ENCODE measurements at regions not wholly inside any gene's neighbourhood (a gene's known extent, or its start where the extent isn't known, plus 50 kb on each side); places are given as distances from the start of the nearest gene placed in this dataset.

GRCh38 chr3:13144163-13145023 lies 71.2 kb upstream of the IQSEC1 start:
- DNase-seq (ENCODE audit: low spot score): no peak
- Histone ChIP-seq H3K4me1 (ENCODE audit: insufficient read depth, low read length, poor library complexity, severe bottlenecking) (no peaks in the 10 kb centered on the region), H3K4me3 (ENCODE audit: low read depth, low read length, poor library complexity, severe bottlenecking) (no peak overlapping the region), H2AFZ (ENCODE audit: low read length) (no peak overlapping the region), H4K20me1 (ENCODE audit: insufficient read depth, low read length) (no peaks in the 10 kb centered on the region), H3K36me3 (ENCODE audit: insufficient read depth, low read length) (no peaks in the 10 kb centered on the region), H3K9me2 (ENCODE audit: insufficient read depth, low read length) (no peaks in the 10 kb centered on the region), H3K27ac (ENCODE audit: low read depth, low read length, poor library complexity, severe bottlenecking) (no peak overlapping the region), H3K79me2 (ENCODE audit: insufficient read depth, low read depth, low read length) (no peaks in the 10 kb centered on the region), H3K9me3 (ENCODE audit: low read length) (no peaks in the 10 kb centered on the region), H3K4me2 (ENCODE audit: low read length) (no peak overlapping the region)
- CTCF ChIA-PET (ENCODE audit: unreplicated experiment): no interaction called here
- no peak for TF ChIP-seq EZH2phosphoT487 (IDR thresholded peaks at IDR 0.05; ENCODE audit: borderline replicate concordance, low read depth, low read length)
- no peak for TF ChIP-seq CTCF (conservative IDR thresholded peaks at IDR 0.05; ENCODE audit: low read length)
- POLR2A ChIA-PET: no interaction called here
- BruUV-seq (replicated peaks): no TSS peak
- intact Hi-C loops (cut with micrococcal nuclease; ENCODE audit: unreplicated experiment): no loop called here

DNA sequence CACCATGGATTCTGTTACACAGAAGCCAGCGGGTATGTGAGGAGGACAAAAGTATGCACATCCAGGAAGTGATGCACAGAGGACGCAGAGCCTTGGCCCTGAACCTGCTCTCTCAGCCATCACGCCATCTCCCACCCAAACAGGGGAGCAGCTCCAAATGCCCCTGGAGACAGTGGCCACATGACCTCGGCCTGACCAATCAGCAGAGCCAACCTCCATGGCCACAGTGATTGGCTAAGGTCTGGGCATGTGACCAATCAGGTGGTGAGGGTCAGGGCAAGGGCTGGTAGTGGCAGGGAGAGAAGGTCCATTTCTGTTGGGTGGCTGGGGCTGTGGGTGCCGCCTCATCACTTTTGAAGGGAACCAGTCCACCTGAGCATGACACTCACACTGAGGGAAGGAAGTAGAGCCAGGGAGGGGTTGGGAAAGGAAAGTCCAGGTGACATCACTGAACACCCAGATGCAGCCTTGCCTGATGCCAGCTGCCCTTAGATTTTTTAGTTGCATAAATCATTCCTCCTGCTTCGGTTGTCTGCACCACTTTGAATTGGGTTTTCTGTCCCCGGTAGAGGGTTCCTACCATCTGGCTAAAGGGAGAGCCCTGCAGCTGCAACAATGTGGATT lies 70.3 kb upstream of the IQSEC1 start:
- H2AFZ ChIP-seq (ENCODE audit: low read length): no peak overlapping the region
- intact Hi-C loops (cut with micrococcal nuclease; ENCODE audit: unreplicated experiment): no loop called here
- TF ChIP-seq EZH2phosphoT487 (IDR thresholded peaks at IDR 0.05; ENCODE audit: borderline replicate concordance, low read depth, low read length): no peak
- no peaks in the 10 kb centered on the region for H3K4me1 ChIP-seq (ENCODE audit: insufficient read depth, low read length, poor library complexity, severe bottlenecking)
- no peak for DNase-seq (ENCODE audit: low spot score)
- H3K9me3 ChIP-seq (ENCODE audit: low read length): no peaks in the 10 kb centered on the region
- no peak overlapping the region for H3K4me2 ChIP-seq (ENCODE audit: low read length)
- POLR2A ChIA-PET: no interaction called here
- H3K79me2 ChIP-seq (ENCODE audit: insufficient read depth, low read depth, low read length): no peaks in the 10 kb centered on the region
- H3K9me2 ChIP-seq (ENCODE audit: insufficient read depth, low read length): no peaks in the 10 kb centered on the region
- H4K20me1 ChIP-seq (ENCODE audit: insufficient read depth, low read length): no peaks in the 10 kb centered on the region
- CTCF ChIA-PET (ENCODE audit: unreplicated experiment): no interaction called here
- H3K36me3 ChIP-seq (ENCODE audit: insufficient read depth, low read length): no peaks in the 10 kb centered on the region
- H3K27ac ChIP-seq (ENCODE audit: low read depth, low read length, poor library complexity, severe bottlenecking): no peak overlapping the region
- H3K4me3 ChIP-seq (ENCODE audit: low read depth, low read length, poor library complexity, severe bottlenecking): no peak overlapping the region
- no TSS peak for BruUV-seq (replicated peaks)

- Histone ChIP-seq H3K9me3 (ENCODE audit: low read length) (no peaks in the 10 kb centered on the region), H3K4me3 (ENCODE audit: low read depth, low read length, poor library complexity, severe bottlenecking) (no peak overlapping the region), H3K79me2 (ENCODE audit: insufficient read depth, low read depth, low read length) (no peaks in the 10 kb centered on the region), H4K20me1 (ENCODE audit: insufficient read depth, low read length) (no peaks in the 10 kb centered on the region), H3K27ac (ENCODE audit: low read depth, low read length, poor library complexity, severe bottlenecking) (no peak overlapping the region), H3K36me3 (ENCODE audit: insufficient read depth, low read length) (no peaks in the 10 kb centered on the region), H3K4me1 (ENCODE audit: insufficient read depth, low read length, poor library complexity, severe bottlenecking) (no peaks in the 10 kb centered on the region), H2AFZ (ENCODE audit: low read length) (no peak overlapping the region), H3K4me2 (ENCODE audit: low read length) (no peak overlapping the region), H3K9me2 (ENCODE audit: insufficient read depth, low read length) (no peaks in the 10 kb centered on the region)
- DNase-seq (ENCODE audit: low spot score): no peak
- CTCF ChIA-PET (ENCODE audit: unreplicated experiment): no interaction called here
- POLR2A ChIA-PET: no interaction called here
- BruUV-seq (replicated peaks): no TSS peak
- intact Hi-C loops (cut with micrococcal nuclease; ENCODE audit: unreplicated experiment): no loop called here
- TF ChIP-seq CTCF (conservative IDR thresholded peaks at IDR 0.05; ENCODE audit: low read length) (no peak), EZH2phosphoT487 (IDR thresholded peaks at IDR 0.05; ENCODE audit: borderline replicate concordance, low read depth, low read length) (no peak)
These were observed 69.5 kb upstream of the IQSEC1 start for GRCh38 chr3:13142552-13143380.

Data from OCI-LY7 (cell line).